HG02885 (cell line): ENCODE measurements at regions not wholly inside any gene's neighbourhood (a gene's known extent, or its start where the extent isn't known, plus 50 kb on each side); places are given as distances from the start of the nearest gene placed in this dataset.

ENCODE experiments used
- ATAC-seq: cut with Tn5 transposase; IDR thresholded peaks from one replicate; pipeline ENCODE4 v1.9.1; 2021; ENCODE audit warnings: mild to moderate bottlenecking; ENCODE audit not compliant: unreplicated experiment, poor library complexity

DNA sequence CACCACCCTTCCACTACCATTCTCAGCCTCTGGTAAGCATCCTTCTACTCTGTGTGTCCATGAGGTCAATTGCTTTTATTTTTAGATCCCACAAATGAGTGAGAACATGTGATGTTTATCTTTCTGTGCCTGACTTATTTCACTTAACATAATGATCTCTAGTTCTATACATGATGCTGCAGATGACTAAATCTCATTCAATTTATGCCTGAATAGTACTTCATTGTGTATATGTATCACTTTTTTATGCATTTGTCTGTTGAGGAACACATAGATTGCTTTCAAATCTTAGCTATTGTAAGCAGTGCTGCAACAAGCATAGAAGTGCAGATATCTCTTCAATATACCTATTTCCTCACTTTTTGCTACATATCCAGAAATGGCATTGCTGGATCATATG, 733.3 kb downstream of the SUCLG1 start:
- no peak for ATAC-seq

DNA sequence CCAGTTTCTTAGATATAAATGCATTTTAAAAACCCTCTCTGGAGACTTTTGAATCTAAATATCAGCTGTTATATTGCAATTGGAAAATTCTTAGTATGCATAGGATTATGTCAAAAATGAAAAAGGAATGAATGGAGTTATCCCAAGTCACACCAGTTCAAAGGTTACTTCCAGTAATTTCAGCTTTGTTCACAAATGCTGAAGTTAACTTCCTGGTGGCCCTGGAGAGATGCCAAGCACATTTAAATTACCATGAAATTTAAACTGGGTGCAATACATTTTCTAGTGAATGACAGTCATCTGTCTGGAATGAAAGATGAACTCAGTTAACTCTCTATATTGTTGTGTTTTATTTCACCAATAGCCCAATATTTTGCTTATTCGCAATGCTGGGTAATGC, 753.9 kb downstream of the SUCLG1 start:
- ATAC-seq = no peak

DNA sequence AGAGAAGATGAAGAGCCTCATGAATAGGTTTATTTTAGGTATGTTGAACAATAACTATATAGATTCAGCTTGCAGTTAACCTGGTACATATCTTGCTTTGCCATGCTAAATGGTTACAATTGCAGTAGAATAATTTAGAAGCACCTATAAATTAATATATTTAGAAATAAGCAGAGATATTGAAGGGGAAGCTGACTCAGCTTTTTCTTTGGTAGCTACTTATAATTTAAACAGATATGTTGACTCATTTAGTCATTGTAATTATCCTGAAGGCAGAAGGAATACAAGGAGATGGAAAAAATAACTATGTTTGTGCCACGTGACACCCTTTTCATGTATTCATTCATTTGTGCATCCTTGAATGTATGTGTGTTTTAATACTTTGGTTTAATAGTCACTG, 755.5 kb downstream of the SUCLG1 start:
- ATAC-seq = no peak

DNA sequence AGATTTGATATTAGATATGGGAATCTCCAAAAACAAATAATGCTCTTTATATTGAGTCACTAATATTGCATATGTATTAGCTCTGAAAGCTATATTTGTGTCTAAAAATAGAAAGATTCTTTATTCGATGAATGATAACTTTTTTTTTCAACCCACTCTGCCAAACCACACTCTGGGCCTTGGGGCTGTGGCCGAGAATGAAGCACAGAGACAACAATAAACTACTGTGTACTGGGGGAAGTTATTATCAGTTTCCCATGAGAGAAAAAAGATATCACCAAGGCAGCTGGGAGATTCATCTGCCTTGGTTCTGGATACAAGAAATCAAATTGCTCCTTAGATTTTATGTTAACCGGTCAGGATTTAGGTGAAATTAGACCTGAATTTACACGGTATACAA, 762.2 kb downstream of the SUCLG1 start:
- ATAC-seq = no peak

DNA sequence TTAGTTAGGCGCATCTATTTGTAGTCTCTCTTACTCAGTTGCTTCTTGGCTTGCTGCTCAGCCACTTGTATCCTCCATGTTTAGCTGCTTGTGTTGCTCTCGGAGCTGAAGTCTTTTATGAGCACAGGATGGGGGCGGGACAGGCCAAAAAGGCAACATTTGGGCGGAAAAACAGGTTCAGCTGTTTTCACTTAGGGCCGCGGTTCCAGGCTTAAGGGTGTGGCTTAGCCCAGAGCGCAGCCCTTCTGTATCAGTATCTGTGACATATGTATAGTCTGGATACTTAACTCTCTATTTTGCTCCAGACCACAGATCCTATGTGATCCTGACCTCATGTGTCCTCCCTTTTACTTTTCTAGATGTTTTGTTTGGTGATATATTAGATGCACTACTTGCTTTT, 763.5 kb downstream of the SUCLG1 start:
- ATAC-seq = no peak

DNA sequence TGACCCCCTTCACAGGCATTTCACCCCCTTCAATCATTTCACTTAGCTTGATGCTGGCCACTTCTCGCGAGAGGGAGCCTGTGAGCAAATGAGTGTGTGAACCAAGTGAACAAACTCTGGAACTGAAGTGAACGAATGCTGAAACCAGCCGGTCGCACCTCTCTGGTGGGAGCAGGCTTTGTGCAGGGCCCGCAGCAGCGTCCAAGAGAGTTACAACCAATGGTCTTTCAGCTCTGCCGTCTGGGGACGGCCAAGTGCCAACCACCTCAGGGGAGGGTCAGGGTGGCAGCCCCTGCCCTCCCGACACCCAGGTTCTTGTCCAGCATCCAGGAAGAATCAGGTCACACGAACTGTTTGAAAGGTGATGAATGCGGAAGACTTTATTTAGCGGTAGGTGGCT, 764.0 kb downstream of the SUCLG1 start:
- no peak for ATAC-seq

DNA sequence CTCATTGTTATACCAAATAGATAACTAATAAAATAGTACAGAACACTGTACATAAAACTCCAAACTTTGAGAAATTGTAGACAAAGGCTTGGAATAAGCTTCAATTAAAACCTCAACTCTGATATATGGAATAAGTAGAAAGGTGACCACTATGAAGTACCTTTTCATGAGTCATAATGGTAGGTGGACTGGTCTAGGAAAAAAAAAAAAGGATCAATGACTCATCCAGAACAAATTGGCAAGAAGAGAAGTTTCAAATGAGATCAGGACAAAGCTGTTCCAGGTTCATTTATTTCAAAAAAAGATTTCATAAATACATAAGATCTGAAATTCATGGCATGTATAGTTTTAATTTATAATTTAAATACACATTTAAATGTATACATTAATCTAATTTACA, 769.7 kb downstream of the SUCLG1 start:
- ATAC-seq = no peak

DNA sequence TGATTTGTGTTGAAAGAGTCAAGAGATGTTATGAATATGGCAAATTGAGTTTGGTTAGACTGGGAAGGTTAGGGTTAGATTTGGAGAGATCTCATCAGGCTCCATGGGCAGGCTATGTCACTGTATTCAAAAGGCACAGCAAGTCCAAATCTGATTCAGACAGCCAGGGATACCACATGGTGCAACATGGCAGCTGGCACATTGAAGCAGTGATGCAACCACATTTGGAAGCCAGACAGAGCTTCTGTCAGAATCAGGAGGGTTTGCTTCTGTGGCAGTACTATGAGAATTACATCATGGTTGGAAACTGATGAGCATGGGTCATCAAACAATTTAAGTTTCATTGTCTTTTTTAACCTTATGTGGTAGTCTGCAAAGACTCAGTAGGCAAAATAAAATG, 772.2 kb downstream of the SUCLG1 start:
- ATAC-seq = no peak

DNA sequence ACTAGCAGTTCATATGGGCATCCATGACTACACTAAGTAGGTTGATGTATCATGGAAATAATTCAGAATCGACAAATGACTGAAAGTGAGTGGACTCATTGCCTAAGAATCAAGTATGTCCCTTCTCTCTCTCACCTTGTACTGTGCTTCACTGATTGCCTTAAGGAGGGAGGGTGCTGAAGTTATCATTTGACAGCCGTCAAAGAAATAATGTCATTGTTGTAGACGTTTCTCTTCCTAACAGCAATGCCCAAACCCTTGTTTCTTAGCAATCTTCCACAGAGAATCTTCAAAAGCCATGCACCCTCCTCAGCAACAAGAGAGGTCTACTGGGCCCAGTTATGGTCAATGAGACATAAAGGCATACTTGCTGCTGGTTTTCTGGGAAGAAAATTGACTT, 785.0 kb downstream of the SUCLG1 start:
- no peak for ATAC-seq

DNA sequence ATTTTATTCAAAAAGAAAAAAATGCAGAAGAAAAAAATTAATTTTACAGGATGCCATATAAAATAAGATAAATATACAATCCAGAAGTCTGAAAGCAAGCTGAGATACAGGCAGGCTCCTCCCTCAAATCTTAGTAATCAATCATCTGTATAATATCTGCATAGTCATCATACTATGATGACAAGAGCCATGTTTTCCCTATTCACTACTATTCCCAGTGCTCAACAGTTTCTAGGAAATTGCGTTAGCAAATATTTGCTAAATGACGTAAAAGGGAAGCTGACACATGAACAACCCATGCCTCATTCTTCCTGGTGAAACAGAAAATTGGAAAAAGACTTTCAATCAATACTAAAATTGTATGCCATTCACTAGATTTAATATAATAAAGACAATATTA, 793.2 kb downstream of the SUCLG1 start:
- ATAC-seq = no peak

DNA sequence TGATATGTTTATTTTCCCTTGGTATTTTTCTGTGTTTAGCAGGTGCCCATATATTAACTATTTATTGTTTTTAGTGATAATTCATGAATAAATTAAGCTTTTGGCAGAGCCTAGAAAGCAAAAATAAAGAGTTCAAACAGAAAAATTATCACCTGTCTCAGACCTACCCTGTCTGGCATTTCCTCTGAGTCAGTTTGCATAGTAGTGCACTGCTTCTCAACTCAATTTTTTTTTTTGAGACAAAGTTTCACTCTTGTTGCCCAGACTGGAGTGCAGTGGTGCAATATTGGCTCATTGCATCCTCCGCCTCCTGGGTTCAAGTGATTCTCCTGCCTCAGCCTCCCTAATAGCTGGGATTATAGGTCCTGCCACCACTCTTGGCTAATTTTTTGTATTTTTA, 793.9 kb downstream of the SUCLG1 start:
- ATAC-seq = no peak

DNA sequence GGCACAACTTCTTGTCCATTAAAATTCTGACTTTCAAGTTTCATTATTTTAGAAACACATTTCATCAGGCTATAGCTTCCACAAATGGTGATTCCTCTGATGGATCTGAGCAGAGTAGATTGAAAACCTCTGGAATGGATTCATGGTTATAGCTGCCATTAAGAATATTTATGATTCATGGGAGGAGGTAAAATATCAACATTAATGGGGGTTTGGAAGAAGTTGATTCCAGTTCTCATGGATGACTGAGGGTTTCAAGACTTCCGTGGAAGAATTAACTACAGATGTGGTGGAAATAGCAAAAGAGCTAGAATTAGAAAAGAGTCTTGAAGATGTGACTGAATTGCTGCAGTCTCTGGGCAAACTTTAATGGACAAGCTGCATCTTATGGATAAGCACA, 797.4 kb downstream of the SUCLG1 start:
- no peak for ATAC-seq

DNA sequence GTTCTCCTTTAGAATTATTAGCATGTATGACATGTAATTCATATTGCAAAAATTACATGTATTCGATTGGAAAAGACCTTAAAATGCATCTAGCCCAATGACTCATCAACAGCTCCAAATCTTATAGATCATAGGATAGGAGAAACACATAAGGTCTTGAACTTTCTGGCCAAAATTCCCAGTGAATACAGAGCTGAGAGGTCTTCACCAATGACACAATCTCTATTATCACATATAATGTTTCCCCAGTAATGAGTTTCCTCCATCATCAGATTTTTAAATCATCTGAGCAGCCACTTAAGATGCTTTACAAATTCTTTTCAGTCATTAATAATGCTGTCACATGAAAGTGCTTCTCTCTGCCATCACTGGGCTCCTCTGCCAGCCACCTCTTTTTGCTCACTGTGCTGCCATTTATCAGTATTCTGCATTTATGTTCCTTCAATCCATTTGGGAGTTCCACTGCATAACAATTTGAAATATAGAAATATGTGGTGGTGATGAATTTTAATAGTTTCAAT, 804.9 kb downstream of the SUCLG1 start:
- no peak for ATAC-seq

DNA sequence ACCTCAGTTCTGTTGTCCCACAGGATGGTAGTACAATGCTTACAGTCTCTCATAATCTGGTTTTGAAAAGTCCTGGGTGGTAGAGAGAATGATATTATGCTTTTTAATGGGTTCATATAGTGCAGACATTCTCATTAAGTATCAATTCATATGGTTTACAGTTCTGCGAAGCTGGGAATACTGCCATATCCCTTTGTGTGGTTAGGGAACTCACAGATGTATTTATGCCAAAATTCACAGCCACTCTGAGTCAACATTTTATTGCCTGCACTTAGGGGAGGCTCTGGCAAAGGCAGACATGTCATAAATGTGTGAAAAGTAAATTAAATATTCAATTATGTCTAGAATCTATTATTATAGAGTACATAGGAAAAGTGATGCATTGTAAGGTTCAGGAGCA, 808.2 kb downstream of the SUCLG1 start:
- ATAC-seq = no peak

DNA sequence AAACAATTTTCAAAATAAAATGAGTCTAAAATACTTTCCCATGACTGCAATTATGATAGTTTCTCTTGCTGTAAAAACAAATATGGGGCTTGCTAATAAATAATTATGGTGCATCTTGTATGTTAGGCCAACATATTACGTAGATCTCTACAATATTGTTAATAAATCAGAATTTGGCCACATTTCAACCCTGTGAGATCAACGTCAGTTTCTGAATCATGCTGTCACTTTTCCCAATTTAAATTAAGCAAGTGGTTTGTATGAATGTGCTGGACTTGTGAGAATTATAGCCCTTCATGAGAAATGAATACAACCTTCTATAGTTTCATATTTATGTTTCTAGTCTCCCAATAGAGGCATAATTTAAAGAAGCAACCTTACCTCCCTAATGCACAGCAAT, 808.9 kb downstream of the SUCLG1 start:
- no peak for ATAC-seq

DNA sequence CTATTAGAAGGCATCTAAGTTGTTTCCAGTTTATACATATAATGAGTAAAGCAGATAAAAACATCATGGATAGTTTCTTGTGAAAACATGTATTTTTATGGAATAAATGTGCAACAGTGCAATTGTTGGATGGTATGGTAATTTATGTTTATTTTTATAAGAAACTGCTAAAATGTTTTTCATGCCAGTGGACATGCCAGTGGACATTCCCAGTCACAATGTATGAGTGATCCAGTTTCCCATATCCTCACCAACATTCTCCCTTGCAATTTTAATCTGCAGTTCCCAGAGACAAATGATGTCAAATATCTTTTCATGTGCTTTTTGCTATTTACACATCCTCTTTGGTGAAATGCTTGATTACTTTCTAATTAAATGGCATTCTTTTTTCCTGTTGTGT, 818.6 kb downstream of the SUCLG1 start:
- ATAC-seq = no peak

DNA sequence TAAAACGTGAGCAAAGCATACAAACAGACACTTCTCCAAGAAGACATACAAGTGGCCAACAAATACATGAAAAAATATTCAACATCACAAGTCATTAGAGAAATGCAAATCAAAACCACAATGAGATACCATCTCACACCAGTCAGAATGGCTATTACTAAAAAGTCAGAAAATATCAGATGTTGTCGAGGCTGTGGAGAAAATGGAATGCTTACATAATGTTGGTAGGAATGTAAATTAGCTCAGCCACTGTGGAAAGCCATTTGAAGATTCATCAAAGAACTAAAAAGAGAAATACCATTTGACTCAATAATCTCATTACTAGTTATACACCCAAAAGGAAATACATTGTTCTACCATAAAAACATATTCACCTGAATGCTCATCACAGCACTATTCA, 825.7 kb downstream of the SUCLG1 start:
- ATAC-seq = no peak

DNA sequence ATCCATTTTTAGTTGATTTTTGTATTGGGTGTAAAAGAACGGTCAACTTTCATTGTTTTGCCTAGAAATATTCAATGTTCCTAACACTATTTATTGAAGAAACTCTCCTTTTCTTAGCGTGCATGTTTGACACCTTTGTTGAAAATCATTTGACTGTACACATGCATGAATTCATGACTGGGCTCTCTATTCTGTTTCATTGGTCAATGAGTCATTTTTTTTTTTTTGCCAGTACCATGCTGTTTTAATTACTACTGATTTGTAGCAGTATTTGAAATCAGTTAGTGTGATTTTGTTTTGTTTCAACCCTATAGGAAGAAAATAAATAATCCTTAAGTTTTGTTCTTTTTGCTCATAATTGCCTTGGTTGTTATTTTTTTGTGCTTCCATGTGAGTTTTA, 828.7 kb downstream of the SUCLG1 start:
- no peak for ATAC-seq

DNA sequence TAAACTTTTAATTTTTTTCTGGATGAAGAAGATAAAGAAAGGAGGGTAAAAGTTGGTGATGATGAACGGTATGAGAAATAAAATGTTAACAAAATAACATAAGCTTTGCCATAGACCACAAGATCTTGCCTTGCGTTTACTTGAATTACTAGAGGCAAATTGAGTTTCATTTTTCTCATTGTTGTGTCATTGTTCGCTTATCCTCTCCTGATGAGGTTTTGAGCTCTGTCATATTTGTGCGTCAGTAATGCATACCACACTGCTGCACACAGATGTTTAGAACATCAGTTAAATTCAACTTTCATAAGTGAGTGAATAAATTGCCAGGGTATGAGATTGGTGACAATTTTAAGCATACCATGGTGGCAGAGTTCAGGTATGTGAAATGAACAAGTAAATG, 843.6 kb downstream of the SUCLG1 start:
- ATAC-seq = no peak

DNA sequence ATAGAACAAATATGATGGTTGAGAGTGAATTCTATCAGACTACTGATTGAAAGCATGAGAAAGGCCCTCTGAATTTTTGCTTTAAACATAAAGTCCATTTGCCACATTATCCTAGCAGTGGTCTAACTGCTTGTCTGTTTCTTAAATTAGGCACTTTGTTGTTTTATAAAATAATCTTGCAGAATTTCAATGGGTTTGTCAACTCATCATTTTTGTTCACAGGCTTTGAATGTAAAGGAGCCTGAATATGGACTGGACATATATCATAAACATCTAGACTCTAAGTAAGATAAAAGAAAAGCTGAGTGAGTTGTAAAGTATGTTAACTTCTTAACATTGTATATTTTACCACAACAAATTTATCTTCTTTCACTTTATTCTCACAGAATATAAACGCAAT, 845.9 kb downstream of the SUCLG1 start:
- no peak for ATAC-seq

DNA sequence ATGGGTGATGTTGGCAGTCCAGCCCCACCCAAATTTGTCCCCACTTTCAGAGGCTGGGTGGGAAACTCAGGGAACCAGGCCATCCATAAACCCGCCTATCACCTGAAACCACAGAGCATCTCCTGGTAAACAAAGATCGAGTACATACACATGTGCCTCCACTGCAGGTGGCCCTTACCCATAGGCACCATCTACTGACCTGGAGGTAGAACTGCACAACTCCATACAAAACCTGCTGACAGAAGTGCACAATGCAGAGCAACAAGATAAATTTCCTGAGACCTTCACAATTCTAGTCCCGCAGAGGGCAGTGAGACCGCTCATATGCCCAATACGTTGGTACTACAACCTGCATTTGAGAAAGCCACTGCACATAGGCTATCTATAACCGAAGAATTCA, 856.3 kb downstream of the SUCLG1 start:
- no peak for ATAC-seq

DNA sequence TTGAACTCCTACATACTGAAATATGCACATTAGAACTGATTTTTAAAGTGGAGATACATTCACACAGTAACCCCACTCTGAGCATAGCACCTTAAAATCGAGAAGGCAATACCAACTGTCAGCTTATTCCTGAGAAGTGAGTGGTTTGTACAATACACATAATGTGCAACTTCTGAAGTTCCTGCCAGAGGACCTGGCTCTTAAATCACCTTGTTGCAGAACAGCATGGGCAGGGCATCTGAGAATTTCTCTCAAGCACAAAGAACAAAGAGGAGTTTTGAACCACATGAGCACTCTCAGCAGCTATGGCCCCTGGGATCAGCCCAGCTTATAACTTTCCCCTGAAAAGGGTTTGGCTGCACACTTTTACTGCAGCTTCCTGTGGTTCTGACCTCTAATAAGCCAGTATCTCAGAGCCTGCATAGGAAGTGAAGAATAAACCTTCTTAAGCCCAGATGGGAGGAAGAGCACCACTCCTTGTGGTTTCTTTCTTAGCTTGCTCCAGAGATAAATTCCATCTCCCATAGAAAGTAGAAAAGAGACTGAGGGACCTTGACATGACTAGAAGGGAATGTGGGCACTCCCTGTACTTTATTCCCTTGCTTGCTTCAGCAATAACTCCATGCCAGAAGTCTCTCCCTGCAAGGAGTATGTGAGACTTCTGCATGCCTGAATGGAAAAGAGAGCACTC, 862.3 kb downstream of the SUCLG1 start:
- ATAC-seq = no peak

DNA sequence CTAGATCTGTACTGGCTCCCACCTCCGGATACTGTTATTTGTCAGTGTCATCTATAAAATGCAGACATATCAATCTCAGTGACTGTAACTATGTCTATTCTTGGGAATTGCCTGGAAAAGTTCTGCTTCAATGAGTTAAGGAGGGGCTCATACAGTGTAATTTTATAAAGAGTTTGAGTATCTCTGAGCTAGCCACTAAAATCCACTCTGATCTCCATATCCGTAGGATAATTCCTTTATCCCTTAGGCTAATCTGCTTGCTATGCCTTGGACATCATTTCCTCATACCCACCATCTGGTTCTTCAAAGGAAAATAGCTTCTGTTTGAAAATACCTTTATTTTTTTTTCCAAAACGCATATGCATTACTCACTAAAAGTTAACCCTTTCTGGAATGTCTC, 863.2 kb downstream of the SUCLG1 start:
- no peak for ATAC-seq
